ENCODE measurements at regions not wholly inside any gene's neighbourhood (a gene's known extent, or its start where the extent isn't known, plus 50 kb on each side); places are given as distances from the start of the nearest gene placed in this dataset.

GRCh38 chr11:45481026-45481425 is 184.4 kb downstream of the CHST1 start:
- TF ChIP-seq CTCF (conservative IDR thresholded peaks at IDR 0.05) (no peak), EZH2 (IDR thresholded peaks at IDR 0.05; ENCODE audit: low read depth) (no peak)

Data from PC-9 (cell line).